ENCODE measurements at regions not wholly inside any gene's neighbourhood (a gene's known extent, or its start where the extent isn't known, plus 50 kb on each side); places are given as distances from the start of the nearest gene placed in this dataset.

GRCh38 chr5:135719428-135720063, 114.9 kb upstream of the SLC25A48 start:
- FAIRE-seq = no peak
- TF ChIP-seq POLR2A (IDR thresholded peaks at IDR 0.05; ENCODE audit: low read depth, low read length) (no peak), TAF1 (IDR thresholded peaks at IDR 0.05; ENCODE audit: borderline replicate concordance, low read depth, low read length) (no peak), POLR2AphosphoS5 (IDR thresholded peaks at IDR 0.05; ENCODE audit: low read depth, low read length) (no peak)
- no peak for DNase-seq (ENCODE audit: insufficient read length)

- DNase-seq (ENCODE audit: insufficient read length) = no peak
- FAIRE-seq = no peak
- no peak for TF ChIP-seq POLR2A (IDR thresholded peaks at IDR 0.05; ENCODE audit: low read depth, low read length)
- TF ChIP-seq POLR2AphosphoS5 (IDR thresholded peaks at IDR 0.05; ENCODE audit: low read depth, low read length) = no peak
- no peak for TF ChIP-seq TAF1 (IDR thresholded peaks at IDR 0.05; ENCODE audit: borderline replicate concordance, low read depth, low read length)
Observed at GRCh38 chr5:135718651-135719050, 115.8 kb upstream of the SLC25A48 start.

DNA sequence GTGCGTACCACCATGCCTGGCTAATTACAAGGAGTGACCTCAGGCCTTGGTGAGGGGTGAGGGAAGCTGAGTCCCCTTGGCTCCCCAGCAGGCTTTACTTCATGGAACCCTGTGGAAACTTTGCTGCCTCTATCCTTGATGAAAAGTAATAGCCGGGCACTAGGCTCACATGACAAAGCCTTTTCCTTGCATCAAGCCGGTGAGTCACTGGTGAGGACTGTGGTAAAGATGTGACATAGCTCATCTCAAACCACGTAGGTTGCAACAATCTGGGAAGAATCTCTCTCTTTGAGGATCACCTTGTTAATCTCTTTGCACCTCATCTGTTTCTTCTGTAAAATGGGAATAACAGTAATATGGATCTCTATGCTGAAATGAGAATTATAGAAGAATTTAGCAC, 116.3 kb upstream of the SLC25A48 start:
- FAIRE-seq (no peak), DNase-seq (ENCODE audit: insufficient read length) (no peak)
- TF ChIP-seq TAF1 (IDR thresholded peaks at IDR 0.05; ENCODE audit: borderline replicate concordance, low read depth, low read length) (no peak), POLR2A (IDR thresholded peaks at IDR 0.05; ENCODE audit: low read depth, low read length) (no peak), POLR2AphosphoS5 (IDR thresholded peaks at IDR 0.05; ENCODE audit: low read depth, low read length) (no peak)

- TF ChIP-seq TAF1 (IDR thresholded peaks at IDR 0.05; ENCODE audit: borderline replicate concordance, low read depth, low read length) = no peak
- TF ChIP-seq POLR2AphosphoS5 (IDR thresholded peaks at IDR 0.05; ENCODE audit: low read depth, low read length) = no peak
- TF ChIP-seq POLR2A (IDR thresholded peaks at IDR 0.05; ENCODE audit: low read depth, low read length) = no peak
- no peak for FAIRE-seq
Observed at GRCh38 chr5:135715267-135716055, 119.0 kb upstream of the SLC25A48 start.

GRCh38 chr5:135714126-135714894, 120.2 kb upstream of the SLC25A48 start:
- TF ChIP-seq POLR2A (IDR thresholded peaks at IDR 0.05; ENCODE audit: low read depth, low read length) (no peak), POLR2AphosphoS5 (IDR thresholded peaks at IDR 0.05; ENCODE audit: low read depth, low read length) (no peak), TAF1 (IDR thresholded peaks at IDR 0.05; ENCODE audit: borderline replicate concordance, low read depth, low read length) (no peak)
- FAIRE-seq (no peak), DNase-seq (ENCODE audit: insufficient read length) (no peak)

More at GRCh38 chr5:135715267-135716055, 119.0 kb upstream of the SLC25A48 start:
- no peak for DNase-seq (ENCODE audit: insufficient read length)

DNA sequence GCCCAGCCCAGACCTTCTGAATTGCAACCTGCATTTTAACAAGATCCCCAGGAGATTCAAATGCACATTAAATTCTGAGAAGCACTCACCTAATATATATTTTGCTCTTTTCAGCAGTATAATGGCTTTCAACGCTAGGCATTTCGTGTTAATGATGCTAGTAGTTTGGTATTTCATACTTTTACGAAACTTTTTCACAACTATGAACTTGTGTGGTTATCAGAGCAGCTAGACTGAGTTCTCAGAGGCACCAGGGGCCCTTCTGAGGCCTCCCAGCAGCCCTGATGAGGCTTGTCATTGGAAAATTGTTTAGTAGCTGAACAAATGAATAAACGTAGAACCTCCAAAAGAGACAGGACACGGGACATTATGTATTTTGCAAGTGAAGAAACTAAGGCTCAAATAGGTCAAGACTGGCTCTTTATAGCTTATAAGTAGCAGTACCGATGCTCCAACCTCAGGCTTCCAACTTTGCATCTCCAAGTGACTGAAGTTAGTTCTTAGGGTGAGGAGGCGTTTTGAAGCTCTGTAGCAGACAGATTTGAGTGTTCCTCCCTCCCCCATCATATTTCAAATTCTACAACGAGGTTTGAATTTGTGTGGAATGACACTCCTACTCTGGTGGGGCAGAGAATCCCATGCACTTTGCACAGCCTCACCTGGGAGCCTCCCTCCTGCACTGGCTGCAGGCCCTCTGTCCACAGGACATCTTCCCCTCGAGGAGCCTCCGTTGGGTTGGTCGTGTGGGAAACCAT, 121.1 kb upstream of the SLC25A48 start:
- FAIRE-seq (no peak), DNase-seq (ENCODE audit: insufficient read length) (no peak)
- no peak for TF ChIP-seq POLR2AphosphoS5 (IDR thresholded peaks at IDR 0.05; ENCODE audit: low read depth, low read length)
- no peak for TF ChIP-seq TAF1 (IDR thresholded peaks at IDR 0.05; ENCODE audit: borderline replicate concordance, low read depth, low read length)
- TF ChIP-seq POLR2A (IDR thresholded peaks at IDR 0.05; ENCODE audit: low read depth, low read length) = no peak

- FAIRE-seq = no peak
- no peak for TF ChIP-seq POLR2AphosphoS5 (IDR thresholded peaks at IDR 0.05; ENCODE audit: low read depth, low read length)
- TF ChIP-seq POLR2A (IDR thresholded peaks at IDR 0.05; ENCODE audit: low read depth, low read length) = no peak
- TF ChIP-seq TAF1 (IDR thresholded peaks at IDR 0.05; ENCODE audit: borderline replicate concordance, low read depth, low read length) = no peak
- no peak for DNase-seq (ENCODE audit: insufficient read length)
Observed at GRCh38 chr5:135711911-135712310, 122.6 kb upstream of the SLC25A48 start.

GRCh38 chr5:135710045-135710675, 124.3 kb upstream of the SLC25A48 start:
- FAIRE-seq = no peak
- TF ChIP-seq POLR2AphosphoS5 (IDR thresholded peaks at IDR 0.05; ENCODE audit: low read depth, low read length) (no peak), POLR2A (IDR thresholded peaks at IDR 0.05; ENCODE audit: low read depth, low read length) (no peak)
- no peak for DNase-seq (ENCODE audit: insufficient read length)

GRCh38 chr5:135709208-135709575, 125.3 kb upstream of the SLC25A48 start:
- DNase-seq (ENCODE audit: insufficient read length) = no peak
- FAIRE-seq = no peak
- TF ChIP-seq POLR2A (IDR thresholded peaks at IDR 0.05; ENCODE audit: low read depth, low read length) (no peak), TAF1 (IDR thresholded peaks at IDR 0.05; ENCODE audit: borderline replicate concordance, low read depth, low read length) (no peak), POLR2AphosphoS5 (IDR thresholded peaks at IDR 0.05; ENCODE audit: low read depth, low read length) (no peak)

GRCh38 chr5:135708481-135709207, 125.8 kb upstream of the SLC25A48 start:
- DNase-seq (ENCODE audit: insufficient read length) = no peak
- TF ChIP-seq POLR2A (IDR thresholded peaks at IDR 0.05; ENCODE audit: low read depth, low read length) = no peak
- FAIRE-seq = no peak
